ENCODE measurements at regions not wholly inside any gene's neighbourhood (a gene's known extent, or its start where the extent isn't known, plus 50 kb on each side); places are given as distances from the start of the nearest gene placed in this dataset.

DNA sequence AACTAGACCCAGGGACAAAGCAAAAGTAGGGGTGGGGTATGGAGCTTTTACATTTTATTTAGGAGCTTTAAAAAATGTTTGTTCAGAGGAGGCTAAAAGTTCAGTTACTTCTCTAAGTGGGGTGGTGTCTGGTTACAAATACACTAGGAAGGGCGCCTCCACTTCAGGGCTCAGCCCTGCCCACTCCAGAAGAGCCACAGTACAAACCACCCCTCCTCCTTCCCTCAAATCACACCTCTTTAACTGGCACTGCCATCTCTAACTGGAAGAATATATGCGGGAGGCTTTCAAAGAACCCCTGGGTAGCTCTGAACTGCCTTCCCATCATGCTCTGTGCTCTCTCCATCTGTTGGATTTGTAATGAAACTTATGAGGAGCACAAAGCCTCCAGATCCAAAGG lies 98.8 kb upstream of the NFIB start:
- no peaks in the 10 kb centered on the region for H3K27me3 Mint-ChIP-seq

DNA sequence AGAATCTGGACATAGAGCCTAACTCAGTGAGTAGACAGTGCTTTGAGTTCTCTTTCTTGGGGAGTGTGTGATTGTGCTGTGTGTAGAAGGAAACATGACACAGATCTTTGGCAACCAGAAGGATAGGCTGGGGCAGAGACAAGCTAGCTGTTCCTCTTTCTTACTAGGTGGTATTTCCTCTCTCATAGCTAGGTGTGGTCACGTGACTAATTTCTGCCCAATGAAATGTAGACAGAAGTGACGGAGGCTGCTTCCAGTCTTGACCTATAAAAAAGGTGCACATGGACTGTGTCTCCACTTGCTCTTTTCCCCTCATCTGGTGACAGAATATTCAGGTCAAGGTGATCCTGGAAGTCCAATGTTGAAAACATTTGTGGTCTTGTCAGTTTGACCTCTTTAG lies 92.5 kb upstream of the NFIB start:
- H3K4me1 Mint-ChIP-seq, result no peaks in the 10 kb centered on the region
- H3K4me3 Mint-ChIP-seq, result no peak overlapping the region
- no peaks in the 10 kb centered on the region for H3K4me1 ChIP-seq (ENCODE audit: control insufficient read depth, insufficient read depth, low read length, poor library complexity, severe bottlenecking)
- no peaks in the 10 kb centered on the region for H3K27me3 ChIP-seq (ENCODE audit: control insufficient read depth, insufficient read depth, low read length)
- peaks cover 0 to 4% (median 0%) of the 10 kb centered on the region in 7 donors for H3K9me3 Mint-ChIP-seq
- H3K4me3 ChIP-seq (ENCODE audit: low read depth, low read length), result no peak overlapping the region
- H3K27ac ChIP-seq (ENCODE audit: insufficient read depth, low read length, poor library complexity, severe bottlenecking), result no peak overlapping the region
- no peaks in the 10 kb centered on the region for H3K36me3 ChIP-seq (ENCODE audit: control insufficient read depth, insufficient read depth, low read length)
- ATAC-seq (ENCODE audit: low read depth in 2 of 2) (no peak), DNase-seq (no peak)
- H3K27ac Mint-ChIP-seq, result no peak overlapping the region
- no peaks in the 10 kb centered on the region for H3K36me3 Mint-ChIP-seq
- H3K27me3 Mint-ChIP-seq, result peaks cover 5% of the 10 kb centered on the region
- no peaks in the 10 kb centered on the region for H3K9me3 ChIP-seq (ENCODE audit: control insufficient read depth in 2 of 2, low read length in 2 of 2)

More for the DNA sequence above, 98.8 kb upstream of the NFIB start:
- no peak overlapping the region for H3K27ac ChIP-seq (ENCODE audit: insufficient read depth, low read length, poor library complexity, severe bottlenecking)
- Mint-ChIP-seq H3K27ac (no peak overlapping the region), H3K36me3 (no peaks in the 10 kb centered on the region), H3K9me3 (peaks cover 0 to 1% (median 0%) of the 10 kb centered on the region in 7 donors), H3K4me1 (no peaks in the 10 kb centered on the region), H3K4me3 (no peak overlapping the region)
- ATAC-seq (ENCODE audit: low read depth in 2 of 2) (no peak), DNase-seq (no peak)
- H3K36me3 ChIP-seq (ENCODE audit: control insufficient read depth, insufficient read depth, low read length), result no peaks in the 10 kb centered on the region
- H3K27me3 ChIP-seq (ENCODE audit: control insufficient read depth, insufficient read depth, low read length), result no peaks in the 10 kb centered on the region
- no peak overlapping the region for H3K4me3 ChIP-seq (ENCODE audit: low read depth, low read length)
- no peaks in the 10 kb centered on the region for H3K4me1 ChIP-seq (ENCODE audit: control insufficient read depth, insufficient read depth, low read length, poor library complexity, severe bottlenecking)
- no peaks in the 10 kb centered on the region for H3K9me3 ChIP-seq (ENCODE audit: control insufficient read depth in 2 of 2, low read length in 2 of 2)

DNA sequence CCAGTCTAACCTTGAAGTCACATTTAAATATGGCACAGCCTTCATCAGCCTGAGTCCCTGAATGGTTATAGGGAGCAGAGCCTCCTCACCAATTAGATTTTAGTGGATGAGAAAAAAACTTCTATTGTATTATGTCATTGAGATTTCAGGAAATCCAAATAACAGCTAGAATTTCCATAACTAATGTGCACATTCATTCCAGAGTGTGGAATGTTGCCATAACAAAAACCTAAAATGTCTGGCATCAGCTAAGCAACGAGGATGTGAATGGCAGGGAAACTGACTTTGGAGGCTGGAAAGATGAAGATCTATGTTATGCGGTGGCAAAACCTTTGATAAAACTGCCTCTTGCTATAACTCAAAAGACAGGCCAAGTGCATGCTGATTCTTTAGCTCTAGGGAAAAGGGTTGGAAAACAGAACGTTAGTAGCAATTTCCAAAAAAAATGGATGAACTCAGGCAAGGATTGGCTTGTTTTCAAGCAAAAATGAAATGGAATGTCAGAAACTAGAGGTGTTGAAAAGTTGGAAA lies 91.3 kb upstream of the NFIB start:
- peaks cover 5% of the 10 kb centered on the region for H3K27me3 Mint-ChIP-seq
- no peak overlapping the region for H3K4me3 Mint-ChIP-seq
- H3K36me3 Mint-ChIP-seq, result no peaks in the 10 kb centered on the region
- ATAC-seq (ENCODE audit: low read depth in 2 of 2) (no peak), DNase-seq (no peak)
- H3K9me3 Mint-ChIP-seq, result peaks cover 0 to 4% (median 0%) of the 10 kb centered on the region in 7 donors
- Histone ChIP-seq H3K4me3 (ENCODE audit: low read depth, low read length) (no peak overlapping the region), H3K36me3 (ENCODE audit: control insufficient read depth, insufficient read depth, low read length) (no peaks in the 10 kb centered on the region), H3K27ac (ENCODE audit: insufficient read depth, low read length, poor library complexity, severe bottlenecking) (no peak overlapping the region), H3K4me1 (ENCODE audit: control insufficient read depth, insufficient read depth, low read length, poor library complexity, severe bottlenecking) (no peaks in the 10 kb centered on the region), H3K9me3 (ENCODE audit: control insufficient read depth in 2 of 2, low read length in 2 of 2) (no peaks in the 10 kb centered on the region), H3K27me3 (ENCODE audit: control insufficient read depth, insufficient read depth, low read length) (no peaks in the 10 kb centered on the region)
- no peaks in the 10 kb centered on the region for H3K4me1 Mint-ChIP-seq
- H3K27ac Mint-ChIP-seq, result no peak overlapping the region

DNA sequence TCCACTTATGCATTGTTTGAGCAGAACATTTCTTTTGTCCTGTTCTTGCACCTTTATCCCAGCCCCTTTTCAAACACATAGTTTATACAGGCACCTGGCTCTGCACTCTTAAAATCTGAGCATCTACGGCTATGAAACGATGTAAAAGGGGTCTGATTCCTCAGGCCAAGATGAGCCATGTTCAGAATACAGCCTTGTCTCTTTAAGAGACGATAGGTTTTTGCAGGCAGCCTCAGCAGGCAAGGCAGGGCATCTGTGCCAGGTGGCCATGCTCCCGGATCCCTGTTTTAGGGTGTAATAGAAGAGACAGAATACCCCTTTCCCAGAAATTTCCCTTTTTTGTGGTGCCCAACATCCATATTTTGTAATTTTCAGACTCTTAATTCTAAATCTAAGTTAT lies 89.1 kb upstream of the NFIB start:
- H3K36me3 Mint-ChIP-seq, result no peaks in the 10 kb centered on the region
- Histone ChIP-seq H3K27me3 (ENCODE audit: control insufficient read depth, insufficient read depth, low read length) (no peaks in the 10 kb centered on the region), H3K4me3 (ENCODE audit: low read depth, low read length) (no peak overlapping the region), H3K27ac (ENCODE audit: insufficient read depth, low read length, poor library complexity, severe bottlenecking) (no peak overlapping the region), H3K9me3 (ENCODE audit: control insufficient read depth in 2 of 2, low read length in 2 of 2) (no peaks in the 10 kb centered on the region), H3K36me3 (ENCODE audit: control insufficient read depth, insufficient read depth, low read length) (no peaks in the 10 kb centered on the region), H3K4me1 (ENCODE audit: control insufficient read depth, insufficient read depth, low read length, poor library complexity, severe bottlenecking) (no peaks in the 10 kb centered on the region)
- H3K4me3 Mint-ChIP-seq, result no peak overlapping the region
- H3K4me1 Mint-ChIP-seq, result no peaks in the 10 kb centered on the region
- H3K9me3 Mint-ChIP-seq, result peaks cover 0 to 4% (median 0%) of the 10 kb centered on the region in 7 donors
- ATAC-seq (ENCODE audit: low read depth in 2 of 2) (no peak), DNase-seq (no peak)
- H3K27ac Mint-ChIP-seq, result no peak overlapping the region
- peaks cover 5% of the 10 kb centered on the region for H3K27me3 Mint-ChIP-seq

DNA sequence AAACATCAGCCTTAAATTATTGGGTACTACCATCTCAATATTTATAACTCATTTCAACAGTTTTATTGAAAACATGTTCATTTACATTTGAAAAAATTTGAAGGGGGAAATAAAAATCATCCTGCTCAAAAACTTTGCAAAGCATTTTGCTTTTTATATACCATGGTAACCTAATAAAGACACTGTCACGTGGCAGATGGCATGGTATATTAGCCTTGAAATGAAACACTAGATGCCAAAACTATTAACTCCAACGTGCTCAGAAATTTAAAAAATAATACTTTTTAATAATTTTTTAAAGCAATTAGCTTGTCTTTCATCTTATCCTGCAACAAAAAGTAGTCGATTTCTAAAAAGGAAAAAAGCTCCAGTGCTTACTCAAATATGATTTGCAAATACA lies 88.6 kb upstream of the NFIB start:
- no peaks in the 10 kb centered on the region for H3K4me1 Mint-ChIP-seq
- no peak for ATAC-seq (ENCODE audit: low read depth in 2 of 2)
- no peak overlapping the region for H3K4me3 Mint-ChIP-seq

DNA sequence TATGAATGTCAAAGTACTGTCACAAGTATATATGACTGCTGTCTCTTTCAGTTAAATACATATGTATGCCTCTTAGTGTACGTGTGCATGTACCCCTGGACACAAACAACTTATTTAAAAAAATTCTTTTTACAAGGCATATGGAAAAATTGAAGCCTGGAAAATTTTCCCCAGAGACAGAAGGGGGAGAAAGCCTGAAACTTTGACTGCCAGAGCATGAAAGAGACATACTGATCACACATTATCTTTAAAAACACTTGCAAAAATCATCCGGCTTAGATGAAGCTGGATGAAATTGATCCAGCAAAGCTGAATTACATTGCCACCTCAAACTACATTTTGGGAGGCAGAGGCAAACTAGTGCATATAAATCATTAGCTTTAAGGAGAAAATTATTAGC lies 88.0 kb upstream of the NFIB start:
- no peaks in the 10 kb centered on the region for H3K9me3 ChIP-seq (ENCODE audit: control insufficient read depth in 2 of 2, low read length in 2 of 2)
- ATAC-seq (ENCODE audit: low read depth in 2 of 2) (no peak), DNase-seq (no peak)
- no peaks in the 10 kb centered on the region for H3K27me3 ChIP-seq (ENCODE audit: control insufficient read depth, insufficient read depth, low read length)
- Mint-ChIP-seq H3K4me3 (no peak overlapping the region), H3K27ac (no peak overlapping the region), H3K9me3 (peaks cover 0 to 4% (median 0%) of the 10 kb centered on the region in 7 donors), H3K4me1 (no peaks in the 10 kb centered on the region), H3K36me3 (no peaks in the 10 kb centered on the region), H3K27me3 (peaks cover 5% of the 10 kb centered on the region)
- H3K4me1 ChIP-seq (ENCODE audit: control insufficient read depth, insufficient read depth, low read length, poor library complexity, severe bottlenecking), result no peaks in the 10 kb centered on the region
- H3K4me3 ChIP-seq (ENCODE audit: low read depth, low read length), result no peak overlapping the region
- H3K27ac ChIP-seq (ENCODE audit: insufficient read depth, low read length, poor library complexity, severe bottlenecking), result no peak overlapping the region
- no peaks in the 10 kb centered on the region for H3K36me3 ChIP-seq (ENCODE audit: control insufficient read depth, insufficient read depth, low read length)

More for the DNA sequence above, 88.6 kb upstream of the NFIB start:
- Histone ChIP-seq H3K36me3 (ENCODE audit: control insufficient read depth, insufficient read depth, low read length) (no peaks in the 10 kb centered on the region), H3K27ac (ENCODE audit: insufficient read depth, low read length, poor library complexity, severe bottlenecking) (no peak overlapping the region), H3K4me3 (ENCODE audit: low read depth, low read length) (no peak overlapping the region), H3K27me3 (ENCODE audit: control insufficient read depth, insufficient read depth, low read length) (no peaks in the 10 kb centered on the region), H3K4me1 (ENCODE audit: control insufficient read depth, insufficient read depth, low read length, poor library complexity, severe bottlenecking) (no peaks in the 10 kb centered on the region), H3K9me3 (ENCODE audit: control insufficient read depth in 2 of 2, low read length in 2 of 2) (no peaks in the 10 kb centered on the region)
- H3K27me3 Mint-ChIP-seq, result peaks cover 5% of the 10 kb centered on the region
- no peak overlapping the region for H3K27ac Mint-ChIP-seq
- DNase-seq, result no peak
- peaks cover 0 to 4% (median 0%) of the 10 kb centered on the region in 7 donors for H3K9me3 Mint-ChIP-seq
- no peaks in the 10 kb centered on the region for H3K36me3 Mint-ChIP-seq

DNA sequence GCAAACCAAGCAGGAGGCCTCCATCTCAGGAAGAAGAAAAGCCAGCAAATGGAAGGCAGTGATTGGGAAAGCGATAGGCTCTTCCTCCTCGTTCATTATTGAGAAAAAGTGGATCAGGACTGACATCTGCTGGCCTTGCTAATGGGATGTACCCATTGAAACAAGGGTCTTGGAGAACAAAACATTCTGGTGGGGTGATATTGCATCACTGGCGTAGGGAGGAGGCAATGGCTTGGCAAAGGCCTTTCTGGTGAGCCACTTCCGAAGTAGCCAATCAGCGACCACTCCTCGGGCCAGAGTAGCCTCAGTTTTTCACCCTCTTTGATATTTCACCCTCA lies 86.7 kb upstream of the NFIB start:
- Mint-ChIP-seq H3K9me3 (no peaks in the 10 kb centered on the region), H3K27me3 (peaks cover 3% of the 10 kb centered on the region), H3K4me1 (no peaks in the 10 kb centered on the region), H3K36me3 (no peaks in the 10 kb centered on the region), H3K4me3 (no peak overlapping the region), H3K27ac (no peak overlapping the region)
- Histone ChIP-seq H3K4me1 (ENCODE audit: control insufficient read depth, insufficient read depth, low read length, poor library complexity, severe bottlenecking) (no peaks in the 10 kb centered on the region), H3K36me3 (ENCODE audit: control insufficient read depth, insufficient read depth, low read length) (no peaks in the 10 kb centered on the region), H3K27ac (ENCODE audit: insufficient read depth, low read length, poor library complexity, severe bottlenecking) (no peak overlapping the region), H3K9me3 (ENCODE audit: control insufficient read depth in 2 of 2, low read length in 2 of 2) (no peaks in the 10 kb centered on the region), H3K4me3 (ENCODE audit: low read depth, low read length) (no peak overlapping the region), H3K27me3 (ENCODE audit: control insufficient read depth, insufficient read depth, low read length) (no peaks in the 10 kb centered on the region)
- no peak for DNase-seq
- no peak for ATAC-seq (ENCODE audit: low read depth in 2 of 2)

DNA sequence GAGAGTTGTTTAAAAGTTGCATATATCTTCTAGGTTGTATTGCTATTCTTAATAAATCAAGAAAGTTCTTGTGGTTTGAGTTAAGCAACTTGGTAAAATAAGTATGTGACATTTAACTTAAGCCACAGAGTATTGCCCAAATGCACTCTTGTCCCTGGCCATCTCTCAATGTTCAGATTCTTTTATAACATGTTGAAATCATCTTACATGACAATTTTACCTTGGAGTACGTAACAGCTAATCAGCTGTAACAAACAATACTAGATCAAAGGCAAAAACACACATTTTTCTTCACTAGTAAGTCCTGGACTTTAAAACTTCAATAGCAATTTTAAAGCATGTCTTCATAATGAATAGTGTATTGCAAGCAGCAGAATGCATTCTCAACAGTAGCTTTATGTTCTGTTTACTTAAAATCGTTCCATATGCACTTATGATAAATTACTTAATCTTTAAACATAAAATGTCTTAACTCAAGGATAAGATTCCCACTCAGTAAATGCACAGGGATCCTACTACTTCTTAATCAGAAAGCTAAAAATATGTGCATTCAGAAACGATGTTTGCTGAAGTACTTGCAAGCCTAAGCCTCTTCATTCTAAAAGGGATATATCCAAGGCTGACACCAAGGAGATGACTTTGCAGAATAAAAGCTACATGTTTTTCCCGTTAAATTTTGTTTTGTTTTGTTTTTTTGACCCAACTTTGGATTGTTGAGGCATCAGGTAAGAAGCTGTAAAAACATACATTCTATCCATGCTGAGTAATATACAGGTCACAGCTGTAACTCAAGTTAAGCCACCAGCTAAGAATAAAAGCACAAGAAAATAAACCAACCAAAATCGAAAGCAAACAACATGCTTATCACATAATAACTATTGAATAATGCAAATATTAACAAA lies 86.1 kb upstream of the NFIB start:
- no peak overlapping the region for H3K4me3 Mint-ChIP-seq
- H3K27me3 Mint-ChIP-seq, result no peaks in the 10 kb centered on the region
- no peaks in the 10 kb centered on the region for H3K4me1 Mint-ChIP-seq
- DNase-seq, result no peak
- no peak overlapping the region for H3K4me3 ChIP-seq (ENCODE audit: low read depth, low read length)
- no peaks in the 10 kb centered on the region for H3K4me1 ChIP-seq (ENCODE audit: control insufficient read depth, insufficient read depth, low read length, poor library complexity, severe bottlenecking)
- H3K36me3 Mint-ChIP-seq, result no peaks in the 10 kb centered on the region
- no peak overlapping the region for H3K27ac ChIP-seq (ENCODE audit: insufficient read depth, low read length, poor library complexity, severe bottlenecking)
- no peaks in the 10 kb centered on the region for H3K9me3 ChIP-seq (ENCODE audit: control insufficient read depth in 2 of 2, low read length in 2 of 2)
- ATAC-seq (ENCODE audit: low read depth in 2 of 2), result no peak
- H3K27me3 ChIP-seq (ENCODE audit: control insufficient read depth, insufficient read depth, low read length), result no peaks in the 10 kb centered on the region
- no peaks in the 10 kb centered on the region for H3K36me3 ChIP-seq (ENCODE audit: control insufficient read depth, insufficient read depth, low read length)
- no peaks in the 10 kb centered on the region for H3K9me3 Mint-ChIP-seq
- H3K27ac Mint-ChIP-seq, result no peak overlapping the region
